Umbilical cord (tissue), 1 donor: ENCODE measurements at regions not wholly inside any gene's neighbourhood (a gene's known extent, or its start where the extent isn't known, plus 50 kb on each side); places are given as distances from the start of the nearest gene placed in this dataset.
"Not testable (repeated sequence)": the region's sequence is repeated elsewhere in the genome, so short reads cannot be mapped to it uniquely, and the experiment has no call there.

Source experiments
- DNase-seq: peaks from one replicate; pipeline ENCODE4 v3.0.0-alpha.2; 2015; ENCODE audit warnings: low spot score

- DNase-seq = no peak
These were observed 953.3 kb downstream of the METTL15 start for GRCh38 chr11:29061452-29061851.

- DNase-seq = not testable (repeated sequence)
These were observed 948.3 kb downstream of the METTL15 start for GRCh38 chr11:29056487-29056886.

- no peak for DNase-seq
These were observed 943.7 kb downstream of the METTL15 start for GRCh38 chr11:29051935-29052334.

- DNase-seq = not testable (repeated sequence)
These were observed 942.8 kb downstream of the METTL15 start for GRCh38 chr11:29050962-29051361.

GRCh38 chr11:29040489-29040888, 932.3 kb downstream of the METTL15 start:
- DNase-seq = no peak

- DNase-seq = no peak
These were observed 924.4 kb downstream of the METTL15 start for GRCh38 chr11:29032384-29033149.

GRCh38 chr11:29029452-29029851, 921.3 kb downstream of the METTL15 start:
- DNase-seq = no peak

- DNase-seq = no peak
These were observed 919.2 kb downstream of the METTL15 start for GRCh38 chr11:29027436-29027835.

- DNase-seq = no peak
These were observed 918.1 kb downstream of the METTL15 start for GRCh38 chr11:29026286-29026685.

GRCh38 chr11:29025001-29025400, 916.8 kb downstream of the METTL15 start:
- DNase-seq = no peak

GRCh38 chr11:29024386-29024785, 916.2 kb downstream of the METTL15 start:
- no peak for DNase-seq

GRCh38 chr11:29023761-29024160, 915.6 kb downstream of the METTL15 start:
- no peak for DNase-seq

GRCh38 chr11:29022676-29023075, 914.5 kb downstream of the METTL15 start:
- DNase-seq = no peak

- DNase-seq = no peak
These were observed 911.9 kb downstream of the METTL15 start for GRCh38 chr11:29019960-29020683.

GRCh38 chr11:29018631-29019030, 910.4 kb downstream of the METTL15 start:
- DNase-seq = peak; percentile 15

GRCh38 chr11:29017941-29018340, 909.8 kb downstream of the METTL15 start:
- no peak for DNase-seq

- no peak for DNase-seq
These were observed 904.3 kb downstream of the METTL15 start for GRCh38 chr11:29012507-29012906.

- no peak for DNase-seq
These were observed 901.2 kb downstream of the METTL15 start for GRCh38 chr11:29009426-29009825.

GRCh38 chr11:29008481-29008880, 900.3 kb downstream of the METTL15 start:
- DNase-seq = no peak

- DNase-seq = no peak
These were observed 898.5 kb downstream of the METTL15 start for GRCh38 chr11:29006668-29007067.

- DNase-seq = no peak
These were observed 897.3 kb downstream of the METTL15 start for GRCh38 chr11:29005401-29005980.

GRCh38 chr11:29002816-29003215, 894.6 kb downstream of the METTL15 start:
- no peak for DNase-seq

- no peak for DNase-seq
These were observed 891.4 kb downstream of the METTL15 start for GRCh38 chr11:28999620-29000019.
